ENCODE measurements at regions not wholly inside any gene's neighbourhood (a gene's known extent, or its start where the extent isn't known, plus 50 kb on each side); places are given as distances from the start of the nearest gene placed in this dataset.

DNA sequence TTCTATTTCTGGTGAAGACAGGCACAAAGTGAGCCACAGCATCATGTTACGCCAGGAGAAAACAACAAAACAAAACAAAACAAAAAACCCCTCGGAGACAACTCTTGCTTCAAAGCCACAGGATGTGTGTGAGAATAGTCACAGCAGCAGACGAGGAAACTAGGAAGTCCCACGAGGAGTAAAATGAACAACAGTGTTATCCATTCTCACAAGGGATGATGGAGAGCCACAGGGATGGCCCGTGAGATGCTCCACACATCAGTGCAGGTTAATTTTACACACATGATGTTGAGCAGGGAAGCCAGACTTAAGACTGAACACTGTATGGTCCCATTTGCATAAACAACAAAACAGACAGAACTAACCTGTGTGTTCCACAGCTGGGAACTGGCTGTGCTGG, 128.5 kb upstream of the TMEM18 start:
- no peaks in the 10 kb centered on the region for H3K9me3 Mint-ChIP-seq (ENCODE audit: insufficient read depth)
- no peak overlapping the region for H3K4me3 Mint-ChIP-seq
- Histone ChIP-seq H3K9ac (ENCODE audit: low read length) (no peak overlapping the region), H3K27ac (ENCODE audit: low read length in 2 of 2) (no peak overlapping the region), H3K36me3 (replicated peaks in 1 of 2; ENCODE audit: control extremely low read depth in 1 of 2, control insufficient read depth in 1 of 2, extremely low read depth in 1 of 2, insufficient read depth in 2 of 2, low read length in 1 of 2) (no peaks in the 10 kb centered on the region), H3K4me2 (replicated peaks; ENCODE audit: low read depth, low read length, poor library complexity, severe bottlenecking) (no peak overlapping the region), H3K9me3 (ENCODE audit: control extremely low read depth in 1 of 3, control insufficient read depth in 2 of 3, insufficient read depth in 1 of 3, low read length in 2 of 3) (no peaks in the 10 kb centered on the region), H2AFZ (ENCODE audit: insufficient read depth, low read depth, low read length, poor library complexity, severe bottlenecking) (no peak overlapping the region), H3K79me2 (ENCODE audit: control insufficient read depth, insufficient read depth, low read length) (no peaks in the 10 kb centered on the region), H3K4me3 (ENCODE audit: control extremely low read depth in 1 of 5, extremely low read depth in 1 of 5, insufficient read depth in 1 of 5, low read depth in 2 of 5, low read length in 4 of 5) (no peak overlapping the region), H3K27me3 (replicated peaks in 1 of 4; ENCODE audit: control extremely low read depth in 1 of 4, control insufficient read depth in 3 of 4, insufficient read depth in 4 of 4, low read length in 3 of 4) (no peaks in the 10 kb centered on the region), H3K4me1 (ENCODE audit: control insufficient read depth in 2 of 2, insufficient read depth in 2 of 2, low read length in 2 of 2) (no peaks in the 10 kb centered on the region), H4K20me1 (ENCODE audit: control insufficient read depth, insufficient read depth, low read length, poor library complexity, severe bottlenecking) (no peaks in the 10 kb centered on the region)
- no peak for ATAC-seq (ENCODE audit: low read depth)
- intact Hi-C loops (cut with micrococcal nuclease) = no loop called here
- H3K27me3 Mint-ChIP-seq = peaks cover 7% of the 10 kb centered on the region
- CTCF ChIA-PET = no interaction called here
- 51% methylated on average over 3 of the region's 5 CpGs for WGBS (ENCODE audit: insufficient coverage)
- DNase-seq = no peak
- H3K27ac Mint-ChIP-seq = no peak overlapping the region
- TF ChIP-seq, protein P1, sequence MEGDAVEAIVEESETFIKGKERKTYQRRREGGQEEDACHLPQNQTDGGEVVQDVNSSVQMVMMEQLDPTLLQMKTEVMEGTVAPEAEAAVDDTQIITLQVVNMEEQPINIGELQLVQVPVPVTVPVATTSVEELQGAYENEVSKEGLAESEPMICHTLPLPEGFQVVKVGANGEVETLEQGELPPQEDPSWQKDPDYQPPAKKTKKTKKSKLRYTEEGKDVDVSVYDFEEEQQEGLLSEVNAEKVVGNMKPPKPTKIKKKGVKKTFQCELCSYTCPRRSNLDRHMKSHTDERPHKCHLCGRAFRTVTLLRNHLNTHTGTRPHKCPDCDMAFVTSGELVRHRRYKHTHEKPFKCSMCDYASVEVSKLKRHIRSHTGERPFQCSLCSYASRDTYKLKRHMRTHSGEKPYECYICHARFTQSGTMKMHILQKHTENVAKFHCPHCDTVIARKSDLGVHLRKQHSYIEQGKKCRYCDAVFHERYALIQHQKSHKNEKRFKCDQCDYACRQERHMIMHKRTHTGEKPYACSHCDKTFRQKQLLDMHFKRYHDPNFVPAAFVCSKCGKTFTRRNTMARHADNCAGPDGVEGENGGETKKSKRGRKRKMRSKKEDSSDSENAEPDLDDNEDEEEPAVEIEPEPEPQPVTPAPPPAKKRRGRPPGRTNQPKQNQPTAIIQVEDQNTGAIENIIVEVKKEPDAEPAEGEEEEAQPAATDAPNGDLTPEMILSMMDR (IDR thresholded peaks at IDR 0.05) = no peak
- TF ChIP-seq EZH2 (IDR thresholded peaks at IDR 0.05; ENCODE audit: borderline replicate concordance, insufficient read depth, low read depth, low read length, poor library complexity, severe bottlenecking) = no peak
- H3K4me1 Mint-ChIP-seq = no peaks in the 10 kb centered on the region
- POLR2A ChIA-PET = no interaction called here

DNA sequence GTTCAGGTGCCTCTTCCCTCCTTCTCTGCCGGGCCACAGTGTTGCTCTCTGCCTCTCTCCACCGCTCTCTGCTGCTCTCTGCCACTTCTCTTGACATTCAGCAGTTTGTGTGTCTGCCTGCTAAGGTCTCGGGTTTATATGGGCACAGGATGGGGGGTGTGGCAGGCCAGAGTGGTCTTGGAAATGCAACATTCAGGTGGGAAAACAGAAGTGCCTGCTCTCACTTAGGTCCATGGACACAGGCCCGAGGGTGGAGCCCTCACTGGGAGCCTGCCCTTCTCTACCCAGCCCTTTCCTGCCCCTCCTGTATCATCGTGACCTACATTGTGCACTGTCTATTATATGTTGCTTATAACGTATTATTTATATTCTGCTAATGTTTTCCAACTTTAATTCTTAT, 120.8 kb upstream of the TMEM18 start:
- peaks cover 3% of the 10 kb centered on the region for H3K27me3 Mint-ChIP-seq
- intact Hi-C loops (cut with micrococcal nuclease) = no loop called here
- Histone ChIP-seq H3K27ac (ENCODE audit: low read length in 2 of 2) (no peak overlapping the region), H4K20me1 (ENCODE audit: control insufficient read depth, insufficient read depth, low read length, poor library complexity, severe bottlenecking) (no peaks in the 10 kb centered on the region), H3K4me2 (replicated peaks; ENCODE audit: low read depth, low read length, poor library complexity, severe bottlenecking) (no peak overlapping the region), H3K9me3 (ENCODE audit: control extremely low read depth in 1 of 3, control insufficient read depth in 2 of 3, insufficient read depth in 1 of 3, low read length in 2 of 3) (no peaks in the 10 kb centered on the region), H2AFZ (ENCODE audit: insufficient read depth, low read depth, low read length, poor library complexity, severe bottlenecking) (no peak overlapping the region), H3K79me2 (ENCODE audit: control insufficient read depth, insufficient read depth, low read length) (no peaks in the 10 kb centered on the region), H3K4me3 (ENCODE audit: control extremely low read depth in 1 of 5, extremely low read depth in 1 of 5, insufficient read depth in 1 of 5, low read depth in 2 of 5, low read length in 4 of 5) (no peak overlapping the region), H3K36me3 (replicated peaks in 1 of 2; ENCODE audit: control extremely low read depth in 1 of 2, control insufficient read depth in 1 of 2, extremely low read depth in 1 of 2, insufficient read depth in 2 of 2, low read length in 1 of 2) (no peaks in the 10 kb centered on the region), H3K9ac (ENCODE audit: low read length) (no peak overlapping the region), H3K27me3 (replicated peaks in 1 of 4; ENCODE audit: control extremely low read depth in 1 of 4, control insufficient read depth in 3 of 4, insufficient read depth in 4 of 4, low read length in 3 of 4) (no peaks in the 10 kb centered on the region), H3K4me1 (ENCODE audit: control insufficient read depth in 2 of 2, insufficient read depth in 2 of 2, low read length in 2 of 2) (no peaks in the 10 kb centered on the region)
- no peaks in the 10 kb centered on the region for H3K9me3 Mint-ChIP-seq (ENCODE audit: insufficient read depth)
- no peak for DNase-seq
- POLR2A ChIA-PET = no interaction called here
- CTCF ChIA-PET = no interaction called here
- TF ChIP-seq, protein P1 (IDR thresholded peaks at IDR 0.05) = no peak
- no peak for TF ChIP-seq EZH2 (IDR thresholded peaks at IDR 0.05; ENCODE audit: borderline replicate concordance, insufficient read depth, low read depth, low read length, poor library complexity, severe bottlenecking)
- no peak overlapping the region for H3K4me3 Mint-ChIP-seq
- no peak overlapping the region for H3K27ac Mint-ChIP-seq
- no peaks in the 10 kb centered on the region for H3K4me1 Mint-ChIP-seq
- 100% methylated on average over 1 of the region's 6 CpGs for WGBS (ENCODE audit: insufficient coverage)
- no peak for ATAC-seq (ENCODE audit: low read depth)
